ENCODE measurements at regions not wholly inside any gene's neighbourhood (a gene's known extent, or its start where the extent isn't known, plus 50 kb on each side); places are given as distances from the start of the nearest gene placed in this dataset.

DNA sequence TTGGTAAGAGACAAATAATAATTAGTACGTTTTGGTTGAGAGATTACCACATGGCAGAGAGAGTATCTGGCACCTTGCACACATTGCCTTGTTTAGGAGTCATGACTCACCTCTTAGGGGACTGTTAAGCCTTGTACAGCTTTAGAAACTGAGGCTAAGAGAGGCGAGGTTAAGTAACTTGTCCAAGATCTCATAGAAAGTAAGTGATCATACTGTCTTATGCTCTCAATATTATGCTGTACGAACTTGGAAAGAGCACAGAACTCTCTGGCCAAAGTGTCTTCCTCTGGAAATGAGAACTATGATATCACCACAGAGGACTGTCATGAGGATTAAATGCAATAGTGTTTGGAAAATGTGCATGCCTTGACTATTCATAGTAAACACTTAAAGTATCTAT, 249.0 kb downstream of the UTRN start:
- Histone ChIP-seq H3K4me1 (no peaks in the 10 kb centered on the region), H3K27me3 (no peaks in the 10 kb centered on the region), H3K36me3 (peaks cover 0 to 21% (median 0%) of the 10 kb centered on the region in 3 donors), H3K4me3 (no peak overlapping the region), H3K9me3 (no peaks in the 10 kb centered on the region), H3K27ac (no peak overlapping the region)
- TF ChIP-seq POLR2A (IDR thresholded peaks at IDR 0.05), result no peak
- TF ChIP-seq, protein P1, sequence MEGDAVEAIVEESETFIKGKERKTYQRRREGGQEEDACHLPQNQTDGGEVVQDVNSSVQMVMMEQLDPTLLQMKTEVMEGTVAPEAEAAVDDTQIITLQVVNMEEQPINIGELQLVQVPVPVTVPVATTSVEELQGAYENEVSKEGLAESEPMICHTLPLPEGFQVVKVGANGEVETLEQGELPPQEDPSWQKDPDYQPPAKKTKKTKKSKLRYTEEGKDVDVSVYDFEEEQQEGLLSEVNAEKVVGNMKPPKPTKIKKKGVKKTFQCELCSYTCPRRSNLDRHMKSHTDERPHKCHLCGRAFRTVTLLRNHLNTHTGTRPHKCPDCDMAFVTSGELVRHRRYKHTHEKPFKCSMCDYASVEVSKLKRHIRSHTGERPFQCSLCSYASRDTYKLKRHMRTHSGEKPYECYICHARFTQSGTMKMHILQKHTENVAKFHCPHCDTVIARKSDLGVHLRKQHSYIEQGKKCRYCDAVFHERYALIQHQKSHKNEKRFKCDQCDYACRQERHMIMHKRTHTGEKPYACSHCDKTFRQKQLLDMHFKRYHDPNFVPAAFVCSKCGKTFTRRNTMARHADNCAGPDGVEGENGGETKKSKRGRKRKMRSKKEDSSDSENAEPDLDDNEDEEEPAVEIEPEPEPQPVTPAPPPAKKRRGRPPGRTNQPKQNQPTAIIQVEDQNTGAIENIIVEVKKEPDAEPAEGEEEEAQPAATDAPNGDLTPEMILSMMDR (IDR thresholded peaks at IDR 0.05), result no peak
- no peak for DNase-seq

DNA sequence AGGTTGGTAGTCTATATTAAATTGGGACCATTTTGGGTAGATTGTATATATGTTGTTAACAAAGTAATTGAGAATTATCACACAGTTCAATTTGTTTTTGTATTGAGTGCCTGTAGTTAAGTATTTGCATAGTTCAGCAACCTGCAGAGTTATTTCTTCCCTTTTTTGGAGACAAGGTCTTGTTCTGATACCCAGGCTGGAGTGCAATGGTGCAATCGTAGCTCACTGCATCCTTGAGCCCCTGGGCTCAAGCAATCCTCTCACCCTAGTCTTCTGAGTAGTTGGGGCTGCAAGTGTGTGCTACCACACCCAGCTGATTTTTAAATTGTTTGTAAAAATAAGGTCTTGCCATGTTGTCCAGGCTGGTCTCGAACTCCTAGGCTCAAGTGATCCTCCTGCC, 250.5 kb downstream of the UTRN start:
- Histone ChIP-seq H3K4me1 (no peaks in the 10 kb centered on the region), H3K4me3 (no peak overlapping the region), H3K27me3 (no peaks in the 10 kb centered on the region), H3K27ac (no peak overlapping the region), H3K36me3 (peaks cover 0 to 29% (median 0%) of the 10 kb centered on the region in 3 donors), H3K9me3 (no peaks in the 10 kb centered on the region)
- no peak for TF ChIP-seq POLR2A (IDR thresholded peaks at IDR 0.05)
- TF ChIP-seq, protein P1 (IDR thresholded peaks at IDR 0.05), result no peak
- DNase-seq, result no peak

DNA sequence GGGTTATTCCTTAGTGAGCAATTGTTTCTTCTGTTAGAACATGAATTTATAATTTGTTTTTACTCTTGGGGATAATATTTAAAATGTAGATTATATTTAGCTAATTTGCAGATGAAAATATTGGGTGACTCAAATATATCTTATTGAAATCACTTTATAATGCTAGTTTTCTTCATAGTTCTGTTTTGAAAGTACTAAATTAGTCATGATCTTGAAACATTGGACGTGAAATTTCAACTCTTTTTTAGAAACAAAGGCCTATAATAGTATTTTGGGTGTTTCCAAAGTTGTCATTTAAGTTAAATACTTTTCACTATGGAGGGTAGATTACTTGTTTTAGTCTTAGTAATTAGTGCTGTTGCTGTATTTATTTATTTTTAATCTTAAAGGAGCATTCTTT, 250.9 kb downstream of the UTRN start:
- Histone ChIP-seq H3K27me3 (no peaks in the 10 kb centered on the region), H3K4me3 (no peak overlapping the region), H3K27ac (no peak overlapping the region), H3K36me3 (peaks cover 0 to 25% (median 0%) of the 10 kb centered on the region in 3 donors), H3K9me3 (no peaks in the 10 kb centered on the region), H3K4me1 (no peaks in the 10 kb centered on the region)
- no peak for TF ChIP-seq POLR2A (IDR thresholded peaks at IDR 0.05)
- TF ChIP-seq, protein P1 (IDR thresholded peaks at IDR 0.05), result no peak
- no peak for DNase-seq

DNA sequence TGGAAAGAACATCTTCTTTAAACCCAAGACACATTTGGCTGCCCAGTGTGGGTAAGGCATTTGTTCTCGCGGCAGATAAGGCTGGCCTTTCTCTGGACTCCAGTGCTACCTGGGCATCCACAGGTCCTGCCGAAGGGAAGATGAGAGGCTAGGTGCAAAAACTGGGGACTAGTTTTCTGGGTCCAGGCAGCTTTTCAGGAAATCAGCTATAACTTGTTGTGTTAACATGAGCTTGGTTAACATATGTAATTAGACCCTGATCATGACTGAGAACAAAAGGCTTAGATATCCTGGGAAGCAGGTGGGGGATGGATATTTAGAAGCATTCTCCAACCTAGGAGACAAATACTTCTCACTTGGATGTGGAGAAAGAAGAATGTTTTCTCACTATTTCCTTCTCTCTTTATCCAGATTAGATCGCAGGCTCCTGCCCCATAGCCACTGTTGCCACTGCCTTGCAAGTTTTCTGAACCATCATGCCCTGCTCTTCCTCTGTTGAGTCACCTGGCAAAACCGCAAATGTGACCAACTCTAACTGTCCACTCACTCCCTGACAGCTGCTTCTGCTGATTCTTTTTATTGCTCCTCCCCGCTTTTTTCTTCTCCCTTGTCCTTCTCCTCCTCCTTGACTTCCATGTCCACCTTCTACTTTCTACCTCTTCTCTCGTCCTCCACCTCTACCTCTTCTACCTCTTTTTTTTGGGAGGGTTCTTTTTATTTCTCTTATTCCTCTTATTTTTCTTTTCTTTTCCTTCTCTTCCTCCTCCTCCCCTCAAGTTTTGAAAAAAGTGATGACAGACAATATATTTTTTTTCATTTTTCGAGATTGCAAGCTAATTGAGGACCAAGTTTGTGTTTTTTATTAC, 258.1 kb downstream of the UTRN start:
- no peak overlapping the region for H3K27ac ChIP-seq
- no peak for TF ChIP-seq POLR2A (IDR thresholded peaks at IDR 0.05)
- TF ChIP-seq, protein P1 (IDR thresholded peaks at IDR 0.05), result no peak
- H3K4me3 ChIP-seq, result no peak overlapping the region
- no peaks in the 10 kb centered on the region for H3K4me1 ChIP-seq
- no peak for DNase-seq
- H3K27me3 ChIP-seq, result no peaks in the 10 kb centered on the region
- H3K9me3 ChIP-seq, result no peaks in the 10 kb centered on the region
- peaks cover 0 to 30% (median 0%) of the 10 kb centered on the region in 3 donors for H3K36me3 ChIP-seq

DNA sequence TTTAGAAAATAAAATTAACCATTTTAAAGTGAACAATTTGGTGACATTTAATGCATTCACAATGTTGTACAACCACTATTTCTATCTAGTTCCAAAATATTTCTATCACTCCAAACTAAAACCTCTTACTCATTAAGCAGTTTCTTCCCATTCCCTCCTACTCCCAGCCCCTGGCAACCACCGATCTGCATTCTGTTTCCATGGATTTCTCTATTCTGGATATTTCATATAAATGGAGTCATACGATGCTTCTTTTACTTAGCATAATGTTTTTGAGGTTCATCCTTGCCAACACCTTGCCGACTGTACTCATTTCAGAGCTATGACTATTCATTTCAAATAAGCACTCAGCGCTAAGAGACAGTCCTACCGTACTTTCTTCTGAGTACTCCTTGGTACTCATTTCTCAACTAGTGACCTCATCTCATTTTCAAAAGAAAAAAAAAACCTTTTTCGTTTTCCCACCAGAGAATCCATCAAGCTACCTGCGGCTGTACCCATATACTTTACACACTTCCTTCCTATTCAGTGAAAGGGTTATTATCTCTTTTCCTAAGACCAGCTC, 259.2 kb downstream of the UTRN start:
- Histone ChIP-seq H3K36me3 (peaks cover 0 to 38% (median 0%) of the 10 kb centered on the region in 3 donors), H3K27me3 (no peaks in the 10 kb centered on the region), H3K4me1 (no peaks in the 10 kb centered on the region), H3K9me3 (no peaks in the 10 kb centered on the region), H3K4me3 (no peak overlapping the region), H3K27ac (no peak overlapping the region)
- no peak for TF ChIP-seq POLR2A (IDR thresholded peaks at IDR 0.05)
- TF ChIP-seq, protein P1 (IDR thresholded peaks at IDR 0.05), result no peak
- DNase-seq, result no peak

All from Peyer's patch (tissue), 4 donors.